HT1080 (cell line): ENCODE measurements at regions not wholly inside any gene's neighbourhood (a gene's known extent, or its start where the extent isn't known, plus 50 kb on each side); places are given as distances from the start of the nearest gene placed in this dataset.

Experiments
- DNase-seq: peaks from one replicate; pipeline ENCODE4 v3.0.0-alpha.2; 2015; ENCODE audit warnings: low read depth

GRCh38 chr5:74322944-74323343 is 317.6 kb downstream of the ENC1 start:
- DNase-seq, result no peak

DNA sequence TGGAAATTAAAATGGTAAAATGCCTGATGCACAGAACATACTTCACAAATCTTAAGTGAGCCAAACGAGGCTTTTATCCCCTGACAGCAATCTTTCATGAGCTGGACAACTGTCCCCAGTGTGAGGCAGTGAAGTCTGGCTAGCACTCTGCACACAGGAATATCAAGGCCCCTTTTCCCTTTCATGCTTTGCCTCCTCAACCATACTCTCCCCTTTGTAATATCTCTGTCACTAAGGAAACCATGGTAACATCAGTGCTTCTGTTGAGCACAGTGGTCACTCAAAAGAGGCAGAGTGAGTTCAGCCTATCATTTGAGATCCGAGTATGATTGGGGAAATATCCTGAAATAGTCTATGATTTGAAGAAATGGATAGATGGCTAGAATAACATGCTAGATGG is 318.3 kb downstream of the ENC1 start:
- no peak for DNase-seq

- DNase-seq, result no peak
These were observed 319.2 kb downstream of the ENC1 start for GRCh38 chr5:74321326-74321725.

DNA sequence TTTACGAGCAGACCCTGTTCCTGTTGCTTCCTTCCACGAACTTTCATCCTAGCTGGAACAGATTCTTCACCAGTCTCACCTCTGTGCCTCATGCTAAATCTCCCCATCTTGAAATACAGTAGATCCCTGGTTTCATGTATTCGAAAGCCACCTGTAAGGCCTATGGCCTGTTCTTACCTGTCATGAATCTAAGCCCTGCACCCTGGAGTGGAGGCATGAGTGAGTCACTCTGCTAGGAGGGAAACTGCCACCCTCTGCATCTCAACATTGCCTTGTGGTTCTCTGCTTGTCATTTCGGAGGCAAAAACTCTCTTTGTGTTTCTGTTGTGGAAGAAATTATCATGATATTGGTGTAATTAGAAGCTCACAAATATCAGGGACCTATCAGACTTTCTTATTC is 320.0 kb downstream of the ENC1 start:
- no peak for DNase-seq

DNA sequence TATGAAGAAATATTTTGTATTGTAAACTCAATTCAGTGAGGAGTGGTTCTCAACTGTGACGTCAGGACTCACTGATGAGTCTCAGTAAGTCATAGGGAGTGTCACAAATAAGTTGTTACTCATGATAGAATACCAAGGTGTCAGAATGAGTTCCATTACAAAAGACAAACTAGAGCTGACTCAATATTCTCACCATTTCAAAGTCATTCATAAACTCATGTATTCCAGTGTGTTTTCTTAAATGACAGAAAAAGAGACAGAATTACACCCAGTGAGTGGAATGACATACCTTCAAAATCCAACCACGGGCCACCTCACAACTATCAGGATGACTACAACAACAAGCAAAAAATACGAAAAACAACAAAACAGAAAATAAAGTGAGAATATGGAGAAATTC is 321.5 kb downstream of the ENC1 start:
- no peak for DNase-seq

- peak; percentile 94 for DNase-seq
These were observed 324.4 kb downstream of the ENC1 start for GRCh38 chr5:74316064-74316603.

DNA sequence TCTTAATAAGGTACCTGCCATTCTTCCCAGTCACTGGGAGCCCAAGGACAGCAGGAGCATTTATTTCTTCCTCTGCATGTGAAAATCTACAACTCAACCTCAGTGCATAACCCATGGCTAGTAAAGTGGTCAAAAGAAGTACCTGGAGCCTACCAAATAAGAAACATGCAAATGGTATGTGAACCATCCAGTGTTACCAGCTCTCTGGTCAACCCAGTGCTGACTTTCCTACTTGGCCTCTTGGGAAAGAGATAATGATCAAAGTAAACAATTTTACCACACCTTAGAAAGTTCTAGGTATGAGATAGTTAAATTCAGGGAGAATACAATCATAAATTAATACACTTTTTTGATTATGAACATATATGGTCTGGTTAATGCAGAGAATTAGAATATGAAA is 325.6 kb downstream of the ENC1 start:
- no peak for DNase-seq

DNA sequence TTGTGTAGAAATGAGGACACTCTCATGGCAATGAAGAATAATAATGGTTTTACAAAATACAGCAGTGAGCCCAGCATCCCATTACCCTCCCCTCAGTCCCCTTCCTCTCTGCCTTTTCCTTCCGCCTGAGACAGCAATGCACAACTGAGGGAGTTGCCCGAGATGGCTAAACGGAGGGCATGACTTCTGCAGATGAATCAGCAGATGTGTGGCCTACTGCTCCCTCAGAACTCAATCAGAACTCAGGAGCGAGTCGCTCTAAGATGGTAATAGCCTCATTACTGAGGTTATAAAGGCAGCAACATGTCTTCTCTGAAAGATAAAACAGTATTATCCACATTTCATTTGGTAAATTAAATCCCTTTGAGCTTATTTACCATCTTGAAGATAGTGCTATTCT is 326.6 kb downstream of the ENC1 start:
- peak; percentile 32 for DNase-seq

DNA sequence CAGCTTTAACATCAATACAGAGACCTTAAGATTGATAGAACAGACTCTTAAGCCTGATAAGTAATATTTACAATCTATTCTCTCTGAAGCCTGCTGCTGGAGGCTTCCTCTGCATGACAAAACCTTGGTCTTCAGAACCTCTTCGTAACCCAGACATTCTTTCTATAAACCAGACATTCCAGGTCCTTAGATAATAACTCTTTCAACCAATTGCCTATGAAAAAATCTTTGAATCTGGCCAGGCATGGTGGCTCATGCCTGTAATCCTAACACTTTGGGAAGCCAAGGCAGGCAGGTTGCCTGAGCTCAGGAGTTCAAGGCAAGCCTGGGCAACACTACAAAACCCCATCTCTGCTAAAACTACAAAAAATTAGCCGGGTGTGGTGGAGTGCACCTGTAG is 327.8 kb downstream of the ENC1 start:
- DNase-seq, result no peak

- no peak for DNase-seq
These were observed 328.6 kb downstream of the ENC1 start for GRCh38 chr5:74311961-74312360.

- no peak for DNase-seq
These were observed 329.3 kb downstream of the ENC1 start for GRCh38 chr5:74310997-74311930.

- DNase-seq, result peak; percentile 65
These were observed 330.1 kb downstream of the ENC1 start for GRCh38 chr5:74310386-74310785.

GRCh38 chr5:74309050-74309449 is 331.5 kb downstream of the ENC1 start:
- DNase-seq, result no peak

DNA sequence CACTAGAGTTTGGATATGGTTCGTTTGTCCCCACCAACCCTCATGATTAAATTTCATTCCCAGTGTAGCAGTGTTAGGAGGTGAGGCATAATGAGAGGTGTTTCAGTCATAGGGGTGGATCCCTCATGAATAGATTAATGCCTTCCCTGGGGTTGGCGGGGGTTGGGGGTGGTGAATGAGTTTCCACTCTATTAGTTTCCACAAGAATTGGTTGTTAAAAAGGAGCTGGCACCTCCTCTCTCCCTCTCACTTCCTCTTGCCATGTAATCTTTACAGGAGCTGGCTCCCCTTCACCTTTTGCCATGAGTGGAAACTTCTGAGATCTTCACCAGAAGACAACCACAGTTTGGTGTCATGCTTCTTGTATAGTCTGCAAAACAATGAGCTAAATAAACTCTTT is 333.7 kb downstream of the ENC1 start:
- DNase-seq, result no peak

DNA sequence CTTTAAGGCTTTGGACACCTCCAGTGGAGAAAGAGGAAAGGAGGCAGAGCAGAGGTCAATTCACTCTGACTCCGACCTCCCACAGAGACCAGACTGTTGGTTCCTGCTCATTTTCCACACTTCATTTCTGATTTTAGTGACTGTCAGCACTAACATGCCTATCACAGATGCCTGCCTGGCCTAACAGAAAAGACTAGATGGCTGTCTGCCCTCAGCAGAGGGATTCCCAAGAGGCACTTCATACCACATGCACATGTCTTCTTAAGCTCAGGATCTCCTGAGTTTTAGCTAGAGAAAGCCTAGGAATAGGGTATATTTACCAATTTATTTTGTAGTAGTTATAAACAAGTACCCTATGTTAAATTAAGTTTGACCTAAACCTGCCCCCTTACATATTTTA is 336.0 kb downstream of the ENC1 start:
- no peak for DNase-seq

DNA sequence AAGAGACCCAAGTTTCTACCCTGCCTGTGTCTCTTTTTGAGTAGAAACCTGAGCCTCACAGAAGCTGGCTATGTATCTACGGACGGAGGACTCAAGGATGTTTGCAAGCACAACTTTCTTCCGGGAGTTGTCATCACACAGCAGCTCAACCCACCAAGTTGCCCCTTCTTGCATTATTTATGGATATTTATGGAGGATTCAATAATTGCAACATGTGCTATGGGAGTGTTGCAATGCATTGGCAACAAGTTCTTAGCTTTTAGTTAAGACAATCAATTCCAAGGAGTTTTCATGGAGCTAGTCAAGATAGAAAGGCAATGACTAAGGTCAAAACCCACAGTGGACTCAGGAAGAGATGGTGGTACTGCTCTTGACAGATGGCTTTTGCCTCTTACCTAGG is 336.9 kb downstream of the ENC1 start:
- DNase-seq, result no peak

DNA sequence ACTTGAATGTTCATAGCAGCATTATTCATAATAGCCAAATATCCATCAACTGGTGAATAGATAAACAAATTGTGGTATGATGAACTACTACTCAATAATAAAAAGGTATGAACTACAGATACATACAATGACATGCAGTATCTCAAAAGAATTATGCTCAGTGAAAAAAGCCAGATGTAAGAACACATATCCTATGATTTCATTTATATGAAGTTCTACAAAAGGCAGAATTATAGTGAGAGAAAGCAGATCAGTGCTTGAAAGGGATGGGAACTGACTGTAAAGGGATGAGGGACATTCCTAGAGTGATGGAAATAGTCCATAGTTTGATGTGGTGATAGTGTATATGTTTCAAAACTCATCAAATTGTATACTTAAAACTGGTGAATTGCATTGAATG is 339.0 kb downstream of the ENC1 start:
- DNase-seq, result no peak

DNA sequence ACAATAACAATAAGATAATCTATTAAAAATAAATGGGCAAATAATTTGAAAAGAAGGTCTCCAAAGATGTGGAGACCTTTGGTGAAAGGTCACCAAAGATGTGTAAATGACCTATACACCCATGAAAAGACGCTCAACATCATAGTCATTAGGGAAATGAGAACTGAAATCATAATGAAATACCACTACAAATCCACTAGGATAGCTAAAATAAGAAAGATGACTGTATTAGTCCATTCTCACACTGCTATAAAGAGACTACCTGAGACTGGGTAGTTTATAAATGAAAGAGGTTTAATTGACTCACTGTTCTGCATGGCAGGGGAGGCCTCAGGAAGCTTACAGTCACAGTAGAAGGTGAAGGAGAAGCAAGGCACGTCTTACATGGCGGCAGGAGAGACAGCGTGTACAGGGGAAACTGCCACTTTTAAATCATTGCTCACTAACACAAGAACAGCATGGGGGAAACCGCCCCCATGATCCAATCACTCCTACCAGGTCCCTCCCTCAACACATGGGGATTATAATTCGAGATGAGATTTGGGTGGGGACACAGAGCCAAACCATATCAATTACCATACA is 339.6 kb downstream of the ENC1 start:
- DNase-seq, result no peak

DNA sequence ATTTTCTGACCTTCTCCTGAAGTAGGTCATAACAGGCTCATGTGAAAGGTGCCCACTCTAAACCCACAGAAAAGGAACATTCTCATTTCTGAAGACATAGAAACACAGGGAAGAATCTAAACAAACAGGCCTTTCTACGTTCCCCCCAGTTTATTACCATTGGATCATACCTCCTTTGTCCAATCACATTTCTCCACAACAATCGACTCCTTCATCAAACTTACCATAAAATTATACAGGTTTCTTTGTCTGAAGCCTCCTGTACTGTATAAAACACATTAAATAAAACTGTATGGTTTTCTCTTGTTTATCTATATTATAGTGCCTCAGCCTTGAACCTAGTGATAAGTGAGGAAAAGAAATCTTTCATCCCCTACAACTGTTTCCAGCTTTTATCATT is 340.7 kb downstream of the ENC1 start:
- no peak for DNase-seq

GRCh38 chr5:74296685-74297408 is 343.7 kb downstream of the ENC1 start:
- DNase-seq, result no peak

DNA sequence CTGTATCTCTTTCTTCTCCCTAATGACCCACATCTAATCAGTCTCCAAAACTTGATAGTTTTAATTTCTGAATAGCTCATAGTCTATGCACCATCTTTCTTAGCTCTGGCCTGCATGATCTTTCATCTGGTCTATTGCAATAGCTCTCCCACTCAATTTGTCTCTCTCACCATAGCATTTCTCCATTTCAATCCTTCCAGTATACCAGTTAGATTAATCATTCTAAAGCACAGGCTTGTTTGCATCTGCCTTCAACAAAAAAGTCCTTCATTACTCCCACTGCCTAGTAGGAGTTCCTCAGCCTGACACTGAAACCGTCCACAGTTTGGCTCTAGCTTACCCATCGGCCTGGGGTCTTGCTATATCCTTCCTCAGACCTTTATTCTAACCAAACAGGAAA is 344.9 kb downstream of the ENC1 start:
- DNase-seq, result no peak

GRCh38 chr5:74295141-74295540 is 345.4 kb downstream of the ENC1 start:
- DNase-seq, result no peak
